ENCODE measurements at regions not wholly inside any gene's neighbourhood (a gene's known extent, or its start where the extent isn't known, plus 50 kb on each side); places are given as distances from the start of the nearest gene placed in this dataset.
A peak's percentile ranks its signal among the peaks of the same experiment; 100 is the strongest.
"Not testable (repeated sequence)": the region's sequence is repeated elsewhere in the genome, so short reads cannot be mapped to it uniquely, and the experiment has no call there.

DNA sequence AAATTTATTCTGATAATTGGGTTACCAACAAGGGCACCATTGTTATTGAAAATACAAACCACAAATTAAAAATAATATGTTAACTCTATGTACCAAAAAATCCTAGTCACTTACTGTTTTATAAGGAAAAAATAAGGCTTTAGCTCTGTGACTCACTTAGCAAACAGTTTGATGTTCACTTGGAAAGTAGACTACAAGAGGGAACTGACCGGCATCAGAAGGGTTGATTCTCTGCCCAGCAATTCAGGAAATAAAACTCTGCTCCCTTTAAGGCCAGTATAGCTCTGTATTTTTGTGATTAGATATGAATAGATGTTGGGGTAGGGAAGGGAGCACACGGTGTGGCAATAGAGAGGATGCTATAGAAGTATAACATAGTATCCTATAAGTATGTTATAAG is 671.3 kb downstream of the LRRC70 start:
- intact Hi-C loops (cut with DNase I) = no loop called here
- ATAC-seq (no peak), DNase-seq (ENCODE audit: low spot score) (no peak)

DNA sequence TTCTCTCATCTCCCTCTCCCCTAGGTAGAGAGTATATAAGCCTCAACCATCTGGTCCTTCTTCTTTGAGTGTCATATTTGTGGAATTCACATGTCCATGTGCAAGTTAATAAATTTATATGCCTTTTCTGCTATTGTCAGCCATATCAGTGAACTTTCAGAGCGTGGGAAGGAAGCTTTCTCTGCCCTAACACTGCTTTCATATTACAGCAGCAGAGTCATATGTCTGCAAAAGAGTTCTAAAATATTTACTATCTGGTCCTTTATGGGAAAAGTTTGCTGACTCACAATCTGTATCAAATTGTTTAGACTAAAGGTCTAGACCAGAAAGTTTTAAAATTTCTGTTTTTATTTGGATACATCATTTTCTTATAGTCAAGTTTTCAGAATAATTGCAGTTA is 669.0 kb downstream of the LRRC70 start:
- ATAC-seq (no peak), DNase-seq (ENCODE audit: low spot score) (no peak)
- intact Hi-C loops (cut with DNase I) = no loop called here

DNA sequence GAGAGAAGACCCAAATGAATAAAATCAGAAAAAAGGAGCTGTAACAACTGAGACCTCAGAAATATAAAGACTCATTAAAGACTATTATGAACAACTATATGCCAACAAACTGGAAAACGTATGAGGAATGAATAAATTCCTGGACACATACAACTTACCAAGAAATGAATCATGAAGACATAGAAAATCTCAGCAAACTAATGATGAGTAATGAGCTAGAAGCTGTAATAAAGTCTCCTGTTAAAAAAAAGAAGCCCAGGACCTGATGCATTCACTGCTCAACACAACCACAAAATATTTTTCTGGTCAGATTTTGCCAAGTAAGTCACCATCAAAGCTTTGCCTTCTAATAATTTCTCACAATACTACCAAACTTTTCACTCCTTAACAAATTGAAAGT is 666.7 kb downstream of the LRRC70 start:
- DNase-seq (ENCODE audit: low spot score) (no peak), ATAC-seq (no peak)
- intact Hi-C loops (cut with DNase I) = no loop called here

DNA sequence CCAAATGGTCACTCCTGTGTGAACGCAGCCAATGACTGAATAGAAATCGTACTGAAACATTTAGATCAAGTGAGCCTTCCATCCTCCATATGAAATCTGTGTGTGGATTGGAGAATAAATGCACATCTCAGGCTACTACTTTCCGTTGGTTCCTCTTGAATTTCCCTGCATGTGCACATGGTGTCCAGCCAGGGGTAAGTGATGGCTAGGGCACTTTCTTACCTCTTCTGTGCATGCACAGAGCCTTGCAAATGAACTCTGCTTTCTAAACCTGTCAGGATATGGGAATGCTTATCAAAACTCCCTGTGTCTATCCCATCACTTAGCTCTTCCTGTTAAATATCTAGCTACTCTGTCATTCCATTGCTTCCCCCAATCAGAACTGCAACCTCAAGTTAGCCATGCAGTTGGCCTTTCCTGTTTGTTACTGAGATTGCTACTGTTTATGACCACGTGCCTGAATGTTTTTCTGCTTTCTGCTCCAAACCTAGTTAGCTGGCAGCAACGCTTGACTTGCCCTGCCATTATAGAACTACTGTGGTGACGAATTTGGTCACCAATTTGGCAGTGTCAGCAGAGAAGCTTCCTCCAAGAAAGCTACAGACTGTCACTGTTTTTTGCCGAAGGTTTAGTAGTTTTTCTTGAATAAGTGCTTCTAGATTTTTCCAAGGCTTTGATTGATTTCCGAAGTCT is 661.6 kb downstream of the LRRC70 start:
- intact Hi-C loops (cut with DNase I) = no loop called here
- no peak for DNase-seq (ENCODE audit: low spot score)
- no peak for ATAC-seq

DNA sequence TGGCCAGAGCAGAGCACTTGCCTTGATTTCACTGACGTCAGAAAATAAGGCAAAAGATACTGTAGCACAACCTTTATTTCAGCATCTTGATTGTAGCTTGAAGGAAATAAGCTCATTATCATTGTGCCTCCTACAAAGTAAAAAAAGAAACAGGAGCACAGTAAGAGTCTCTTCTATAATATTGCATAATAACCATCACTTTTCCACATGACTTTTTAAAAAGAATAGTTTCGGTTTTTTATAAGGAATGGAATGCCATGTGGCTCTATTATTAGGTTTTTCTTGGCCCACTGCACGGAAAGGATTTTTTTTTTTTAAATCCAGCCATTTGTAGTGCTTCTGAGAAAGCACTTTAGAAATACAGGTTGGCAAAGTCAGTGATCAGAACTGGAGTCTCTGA is 655.3 kb downstream of the LRRC70 start:
- intact Hi-C loops (cut with DNase I) = no loop called here
- DNase-seq (ENCODE audit: low spot score) (no peak), ATAC-seq (peak; percentile 92)

DNA sequence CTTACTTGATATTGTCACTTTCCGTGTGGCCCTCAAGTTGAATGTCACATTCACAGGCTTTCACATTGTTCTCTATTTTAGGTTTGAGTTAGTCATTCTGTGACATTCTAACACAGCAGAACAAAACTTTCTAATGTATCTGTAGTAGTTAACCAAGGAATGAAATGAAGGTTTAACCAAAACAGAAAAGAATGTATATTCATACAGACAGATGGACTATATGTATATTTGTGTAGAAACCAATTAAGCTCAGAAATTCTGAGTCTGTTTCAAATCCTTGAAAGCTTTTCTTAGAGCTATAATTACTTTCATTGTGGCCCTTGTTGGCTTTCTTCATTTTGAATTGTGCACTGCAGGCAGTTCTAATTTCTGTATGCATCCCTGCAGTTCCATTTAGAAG is 654.7 kb downstream of the LRRC70 start:
- DNase-seq (ENCODE audit: low spot score) (no peak), ATAC-seq (no peak)
- intact Hi-C loops (cut with DNase I) = no loop called here

DNA sequence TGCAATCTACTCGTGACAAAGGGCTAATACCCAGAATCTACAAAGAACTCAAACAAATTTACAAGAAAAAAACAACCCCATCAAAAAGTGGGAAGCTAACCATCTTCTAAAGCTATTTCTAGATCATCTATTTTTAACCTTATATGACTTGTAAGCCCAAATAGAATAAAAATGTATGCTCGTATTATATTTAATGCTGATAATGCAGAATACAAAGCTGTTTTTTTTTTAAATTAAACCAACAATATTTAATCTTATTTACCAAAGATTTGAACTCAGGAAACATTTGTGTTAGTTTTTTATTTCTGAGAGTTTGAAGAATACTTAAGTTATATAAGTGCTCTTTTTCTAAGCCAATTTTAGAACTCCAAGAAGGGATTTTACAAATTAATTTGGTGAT is 652.1 kb downstream of the LRRC70 start:
- no peak for ATAC-seq
- intact Hi-C loops (cut with DNase I) = no loop called here
- no peak for DNase-seq (ENCODE audit: low spot score)

DNA sequence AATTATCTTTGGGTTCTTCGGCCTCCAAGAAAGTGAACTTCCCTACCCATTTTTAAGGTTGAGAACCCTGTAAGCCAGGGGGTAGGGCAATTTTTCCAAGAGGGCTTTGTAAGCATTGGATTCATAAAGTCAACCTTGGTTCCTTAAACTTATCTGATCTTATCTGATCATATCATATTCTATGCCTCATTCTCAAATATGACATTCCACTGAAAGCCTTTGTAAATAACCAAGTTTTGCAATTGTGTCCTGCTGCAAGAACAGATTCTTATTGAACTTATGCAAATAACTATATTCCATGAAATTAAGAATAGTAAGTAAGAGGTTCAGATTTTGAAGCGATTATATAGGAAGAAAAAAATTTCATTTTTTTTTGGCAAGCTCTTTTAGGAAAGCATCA is 649.5 kb downstream of the LRRC70 start:
- intact Hi-C loops (cut with DNase I) = no loop called here
- no peak for ATAC-seq
- no peak for DNase-seq (ENCODE audit: low spot score)

DNA sequence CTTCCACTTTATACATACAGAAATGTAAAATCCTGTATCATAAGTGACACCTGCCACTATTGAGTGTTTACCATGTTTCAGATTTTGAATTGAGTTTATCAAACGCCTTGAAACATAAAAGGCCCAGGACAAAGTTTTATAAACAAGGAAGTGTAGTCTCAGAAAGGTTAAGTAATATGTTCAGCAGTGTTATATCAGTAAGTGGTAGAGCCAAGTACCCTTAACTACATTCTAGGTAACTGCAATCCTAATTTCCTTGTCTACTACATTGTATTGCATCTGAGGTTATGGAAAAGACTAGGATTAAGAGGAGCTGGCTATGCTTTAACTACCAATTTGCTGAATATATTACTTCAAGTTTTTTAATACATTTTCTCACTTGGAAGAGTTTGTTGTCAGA is 641.6 kb downstream of the LRRC70 start:
- DNase-seq (ENCODE audit: low spot score) (no peak), ATAC-seq (no peak)
- intact Hi-C loops (cut with DNase I) = no loop called here

DNA sequence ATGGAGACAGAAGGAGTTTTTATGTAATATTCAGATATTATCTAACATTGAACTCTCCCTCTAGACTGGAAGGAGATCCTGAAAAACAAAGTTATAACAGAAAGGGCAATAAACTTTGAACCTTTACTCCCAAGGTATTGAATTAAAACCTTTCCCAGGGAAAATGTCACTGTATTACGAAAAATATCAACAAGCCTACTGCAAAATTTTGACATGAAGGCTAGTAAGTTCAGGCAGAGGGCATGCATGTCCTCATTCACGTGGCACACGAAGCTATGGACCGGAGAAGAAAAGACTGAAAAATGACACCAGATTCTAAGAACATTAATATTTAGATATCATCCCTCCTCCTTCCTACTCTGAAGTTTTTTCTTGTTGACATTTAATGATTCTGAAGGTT is 638.8 kb downstream of the LRRC70 start:
- no peak for DNase-seq (ENCODE audit: low spot score)
- intact Hi-C loops (cut with DNase I) = no loop called here
- peak; percentile 28 for ATAC-seq

DNA sequence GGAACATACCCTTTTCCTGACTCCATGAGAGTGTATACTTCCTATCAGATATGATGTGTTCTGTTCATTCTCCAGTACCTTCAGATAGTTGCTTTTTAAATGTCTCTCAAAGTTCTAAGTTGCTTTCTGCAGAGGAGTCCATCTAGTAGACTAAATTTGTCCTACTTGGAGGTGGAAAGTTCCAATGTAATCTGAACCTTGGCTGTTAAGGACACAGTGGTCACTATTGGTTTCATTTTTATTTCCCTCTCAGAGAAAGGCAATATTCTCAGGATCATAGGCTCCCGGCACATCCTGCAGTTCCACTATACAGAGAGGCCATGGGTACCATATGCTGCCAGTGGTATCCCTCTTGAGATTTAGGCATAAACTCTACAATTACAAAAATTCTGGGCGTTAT is 634.6 kb downstream of the LRRC70 start:
- no peak for DNase-seq (ENCODE audit: low spot score)
- intact Hi-C loops (cut with DNase I) = no loop called here
- no peak for ATAC-seq

DNA sequence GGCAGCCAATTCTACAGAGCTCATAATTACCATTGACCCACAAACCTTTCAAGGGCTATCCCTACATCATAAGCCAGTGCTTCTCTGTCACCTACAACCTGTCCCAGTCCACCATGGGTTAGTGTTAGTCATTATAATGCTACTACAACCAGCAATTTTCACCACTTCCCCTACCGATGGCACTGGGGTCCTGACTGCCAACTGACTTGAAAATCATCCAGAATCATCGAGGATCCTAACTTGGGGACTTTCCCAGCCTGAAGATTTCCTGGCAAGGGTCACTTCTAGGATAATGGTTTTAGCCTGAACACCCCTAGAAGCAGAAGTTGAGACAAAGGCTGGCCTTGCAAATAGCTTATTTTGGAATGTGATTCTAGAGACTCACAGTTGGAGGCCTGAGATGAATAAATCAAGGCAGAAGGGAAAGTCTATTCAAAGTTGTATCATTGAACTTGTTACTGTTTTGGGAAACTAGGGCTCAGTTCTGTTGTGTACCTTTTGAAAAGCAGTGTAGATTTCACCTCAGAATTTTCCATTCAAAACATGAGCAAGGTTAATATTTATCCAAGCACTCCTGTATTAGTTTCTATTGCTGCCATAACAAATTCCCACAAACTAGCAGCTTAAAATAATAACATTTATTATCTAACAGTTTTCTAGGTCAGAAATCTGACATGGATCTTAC is 633.0 kb downstream of the LRRC70 start:
- DNase-seq (ENCODE audit: low spot score) (no peak), ATAC-seq (no peak)
- intact Hi-C loops (cut with DNase I) = no loop called here

DNA sequence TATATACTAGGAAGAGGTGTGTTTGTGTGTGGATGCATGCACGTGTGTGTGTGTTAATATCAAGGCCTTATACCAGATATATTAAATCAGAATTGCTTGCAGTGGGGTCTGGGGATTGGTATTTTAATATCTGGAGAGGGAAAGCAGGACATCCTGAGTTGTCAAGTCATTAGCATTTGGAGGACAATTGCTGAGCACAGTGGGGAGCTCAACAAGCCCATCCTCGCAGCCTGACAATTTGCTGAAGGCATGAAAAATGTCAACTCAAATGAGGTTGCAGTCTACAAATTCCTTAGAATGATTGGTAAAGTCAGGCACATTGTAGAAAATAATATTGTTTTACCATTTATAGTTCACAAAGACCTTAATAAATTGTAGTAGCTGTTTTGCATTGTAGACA is 627.4 kb downstream of the LRRC70 start:
- DNase-seq (ENCODE audit: low spot score) = no peak
- no peak for ATAC-seq
- intact Hi-C loops (cut with DNase I) = loop anchor here (5.0 kb wide), 1 partner anchor 1416 kb away; no protein-coding TSS in a partner anchor

DNA sequence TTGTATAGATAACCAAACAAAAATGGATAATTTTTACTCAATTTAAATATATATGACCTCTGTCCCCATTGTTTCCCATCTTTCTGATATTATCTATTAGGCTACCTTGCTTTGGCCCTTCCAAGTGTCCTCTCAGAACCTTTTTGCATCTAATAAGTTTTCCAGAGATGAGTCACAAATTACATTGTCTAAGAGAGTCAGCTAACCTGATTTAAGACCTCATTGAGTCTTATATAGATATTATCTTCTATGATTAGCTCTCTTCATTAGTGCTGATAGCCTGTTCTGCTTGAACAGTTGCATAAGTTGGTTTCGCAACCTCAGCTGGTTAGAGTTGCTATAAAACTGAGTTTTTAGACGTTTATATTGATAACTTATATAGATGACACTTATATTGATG is 623.1 kb downstream of the LRRC70 start:
- ATAC-seq = no peak
- intact Hi-C loops (cut with DNase I) = no loop called here
- DNase-seq (ENCODE audit: low spot score) = no peak

DNA sequence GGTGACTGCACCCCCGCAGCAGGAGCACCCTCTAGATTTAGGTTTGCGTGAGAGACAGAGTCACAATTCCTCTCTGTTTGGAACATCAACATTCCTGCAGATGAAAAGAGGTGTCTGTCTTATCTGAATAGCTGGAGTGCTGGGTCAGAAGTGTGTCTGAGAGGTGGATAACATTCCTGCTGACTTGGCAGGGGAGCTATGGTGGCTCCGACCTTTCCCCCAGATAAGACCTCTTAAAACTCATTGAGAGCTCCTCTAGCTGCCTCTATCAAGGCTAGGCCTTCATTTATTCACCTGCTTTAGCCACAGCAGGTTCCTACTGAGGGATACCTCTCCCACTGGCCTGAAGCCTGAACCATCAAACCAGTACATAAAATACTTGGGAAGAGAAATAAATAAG is 615.5 kb downstream of the LRRC70 start:
- ATAC-seq (no peak), DNase-seq (ENCODE audit: low spot score) (no peak)
- intact Hi-C loops (cut with DNase I) = no loop called here

DNA sequence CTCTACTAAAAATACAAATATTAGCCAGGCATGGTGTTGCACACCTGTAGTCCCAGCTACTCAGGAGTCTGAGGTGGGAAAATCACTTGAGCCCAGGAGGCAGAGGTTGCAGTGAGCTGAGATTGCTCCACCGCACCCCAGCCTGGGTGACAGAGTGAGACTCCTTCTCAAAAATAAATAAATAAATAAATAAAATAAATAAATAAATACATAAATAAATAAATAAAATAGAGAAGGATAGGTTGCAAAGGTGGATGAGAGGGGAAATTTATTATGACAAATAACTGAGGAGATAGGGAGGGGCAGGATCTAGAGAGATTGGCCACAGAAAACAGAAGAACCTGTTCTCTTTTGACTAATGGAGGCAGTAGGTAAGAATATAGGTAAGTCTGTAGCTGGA is 601.6 kb downstream of the LRRC70 start:
- DNase-seq (ENCODE audit: low spot score); ATAC-seq; intact Hi-C loops (cut with DNase I): not testable (repeated sequence)

DNA sequence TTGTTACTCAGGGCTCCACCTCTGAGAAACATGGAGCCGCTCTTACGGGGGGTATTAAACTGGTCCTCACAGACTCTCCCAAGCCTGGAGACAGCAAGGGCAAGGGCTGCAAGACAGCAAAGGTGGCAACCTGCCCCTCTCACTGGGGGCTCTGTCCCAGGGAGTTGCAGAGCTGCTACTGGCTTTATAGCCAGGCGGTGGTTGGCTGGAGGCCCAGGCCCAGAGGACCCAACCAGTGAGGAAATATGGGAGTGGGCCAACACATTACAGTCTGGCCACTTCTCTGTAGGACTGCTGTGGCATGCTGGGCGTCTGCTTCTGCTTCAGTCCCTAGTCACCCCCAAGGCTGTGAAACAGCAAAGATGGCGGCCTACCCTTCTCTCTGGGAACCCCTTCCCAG is 597.2 kb downstream of the LRRC70 start:
- DNase-seq (ENCODE audit: low spot score) = no peak
- ATAC-seq = no peak
- intact Hi-C loops (cut with DNase I) = no loop called here

DNA sequence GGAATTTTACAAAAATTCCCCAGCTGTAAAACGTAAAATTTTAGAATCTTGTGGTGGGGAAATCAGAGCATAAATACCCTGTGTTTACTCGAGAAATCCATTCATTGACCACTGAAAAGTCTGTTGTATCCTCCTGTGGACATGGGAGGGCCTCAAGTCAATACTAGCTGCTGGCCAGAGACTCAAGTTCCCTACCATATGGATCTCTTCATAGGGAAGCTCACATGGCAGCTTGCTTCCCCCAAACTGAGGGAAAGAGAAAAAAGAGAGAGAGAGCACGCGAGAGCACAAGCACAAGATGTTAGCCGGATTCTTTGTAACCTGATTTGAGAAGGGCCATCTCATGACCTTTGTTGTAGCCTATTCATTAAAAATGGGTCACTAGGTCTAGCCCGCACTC is 591.9 kb downstream of the LRRC70 start:
- intact Hi-C loops (cut with DNase I) = no loop called here
- ATAC-seq (no peak), DNase-seq (ENCODE audit: low spot score) (no peak)

DNA sequence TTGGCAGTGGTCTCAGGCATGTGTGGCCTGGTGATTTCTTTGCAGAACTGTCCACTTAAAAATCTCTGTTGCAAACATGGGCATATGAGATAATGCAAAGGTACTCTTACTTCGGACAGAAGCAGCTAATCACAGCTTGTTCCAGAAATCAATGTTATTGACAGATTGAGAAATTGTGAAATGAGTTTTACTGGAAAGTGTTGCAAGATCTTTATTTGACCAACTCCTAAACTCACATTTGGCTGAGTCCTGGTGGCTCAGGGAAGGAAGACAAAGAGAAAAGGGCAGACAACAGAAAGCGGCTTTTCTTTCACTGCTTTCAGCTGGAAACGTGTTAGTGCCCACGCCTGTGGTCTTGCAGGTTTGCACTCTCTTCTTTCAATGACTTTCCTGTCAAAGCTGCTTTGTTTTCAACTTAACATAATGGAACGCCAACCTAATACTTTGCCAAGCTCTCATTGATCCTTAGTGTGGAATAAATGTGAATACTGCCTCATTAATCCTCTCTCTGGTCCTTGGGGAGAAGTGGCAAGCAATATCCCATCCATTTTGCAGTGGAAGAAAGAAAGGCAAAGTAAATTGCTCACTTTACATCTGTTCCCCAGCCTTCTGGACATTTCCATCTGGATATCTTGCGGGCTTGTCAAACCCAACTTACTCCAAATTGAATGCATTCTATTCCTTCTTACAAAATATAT is 586.4 kb downstream of the LRRC70 start:
- intact Hi-C loops (cut with DNase I) = no loop called here
- no peak for ATAC-seq

DNA sequence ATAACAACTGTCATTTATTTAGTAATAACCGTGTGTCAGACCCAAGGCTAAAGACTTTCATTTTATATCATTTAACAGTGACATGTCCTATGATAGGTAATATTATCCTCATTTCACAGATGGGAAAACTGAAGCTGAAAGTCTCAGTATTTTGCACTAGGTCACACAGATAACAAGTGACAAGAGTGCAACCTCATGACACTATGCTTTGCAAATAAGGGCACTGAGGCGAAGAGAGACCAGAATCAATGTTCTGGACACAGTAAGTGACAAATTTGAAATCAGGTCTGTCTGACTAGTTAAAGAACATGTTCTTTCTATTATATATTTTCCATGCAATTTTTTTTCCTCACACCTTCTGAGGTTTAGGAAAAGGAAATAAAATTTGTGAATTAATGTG is 585.7 kb downstream of the LRRC70 start:
- ATAC-seq (no peak), DNase-seq (ENCODE audit: low spot score) (no peak)
- intact Hi-C loops (cut with DNase I) = no loop called here

More for the DNA sequence above, 586.4 kb downstream of the LRRC70 start:
- no peak for DNase-seq (ENCODE audit: low spot score)

DNA sequence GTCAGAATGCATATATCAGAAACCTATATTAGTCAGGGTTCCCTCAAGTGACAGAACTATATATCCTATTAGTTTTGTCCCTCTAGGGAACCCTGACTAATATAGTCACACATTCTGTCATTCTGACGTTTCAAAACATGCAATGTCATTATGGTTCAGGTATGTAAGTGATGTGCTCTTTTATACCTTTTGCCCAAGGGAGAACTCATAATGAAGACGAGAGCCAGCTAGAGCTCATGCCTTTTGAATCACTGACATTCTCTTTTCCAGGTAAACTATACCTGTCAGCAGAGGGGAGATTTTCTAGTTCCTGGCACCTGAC is 576.7 kb downstream of the LRRC70 start:
- intact Hi-C loops (cut with DNase I) = no loop called here
- ATAC-seq (no peak), DNase-seq (ENCODE audit: low spot score) (no peak)

Measured in sciatic nerve (tissue), 2 donors.